ENCODE measurements at regions not wholly inside any gene's neighbourhood (a gene's known extent, or its start where the extent isn't known, plus 50 kb on each side); places are given as distances from the start of the nearest gene placed in this dataset.

GRCh38 chr10:130401860-130402765 lies 265.9 kb downstream of the GLRX3 start:
- no peak for DNase-seq
- Histone ChIP-seq H3K27me3 (no peaks in the 10 kb centered on the region), H3K4me1 (peaks cover 0 to 3% (median 0%) of the 10 kb centered on the region in 4 donors), H3K4me3 (no peak overlapping the region), H3K9me3 (no peaks in the 10 kb centered on the region), H3K27ac (no peak overlapping the region), H3K36me3 (no peaks in the 10 kb centered on the region)
- 82 to 87% methylated on average over 16 of the region's 16 CpGs for WGBS, 2 donors
- no peak for ATAC-seq (ENCODE audit: low FRiP score in 2 of 2)
- TF ChIP-seq EP300 (IDR thresholded peaks at IDR 0.05) (no peak), POLR2AphosphoS5 (IDR thresholded peaks at IDR 0.05) (no peak)
- TF ChIP-seq, protein P1, sequence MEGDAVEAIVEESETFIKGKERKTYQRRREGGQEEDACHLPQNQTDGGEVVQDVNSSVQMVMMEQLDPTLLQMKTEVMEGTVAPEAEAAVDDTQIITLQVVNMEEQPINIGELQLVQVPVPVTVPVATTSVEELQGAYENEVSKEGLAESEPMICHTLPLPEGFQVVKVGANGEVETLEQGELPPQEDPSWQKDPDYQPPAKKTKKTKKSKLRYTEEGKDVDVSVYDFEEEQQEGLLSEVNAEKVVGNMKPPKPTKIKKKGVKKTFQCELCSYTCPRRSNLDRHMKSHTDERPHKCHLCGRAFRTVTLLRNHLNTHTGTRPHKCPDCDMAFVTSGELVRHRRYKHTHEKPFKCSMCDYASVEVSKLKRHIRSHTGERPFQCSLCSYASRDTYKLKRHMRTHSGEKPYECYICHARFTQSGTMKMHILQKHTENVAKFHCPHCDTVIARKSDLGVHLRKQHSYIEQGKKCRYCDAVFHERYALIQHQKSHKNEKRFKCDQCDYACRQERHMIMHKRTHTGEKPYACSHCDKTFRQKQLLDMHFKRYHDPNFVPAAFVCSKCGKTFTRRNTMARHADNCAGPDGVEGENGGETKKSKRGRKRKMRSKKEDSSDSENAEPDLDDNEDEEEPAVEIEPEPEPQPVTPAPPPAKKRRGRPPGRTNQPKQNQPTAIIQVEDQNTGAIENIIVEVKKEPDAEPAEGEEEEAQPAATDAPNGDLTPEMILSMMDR (IDR thresholded peaks at IDR 0.05), result no peak

GRCh38 chr10:130403153-130404075 lies 267.2 kb downstream of the GLRX3 start:
- no peaks in the 10 kb centered on the region for H3K36me3 ChIP-seq
- H3K27me3 ChIP-seq, result no peaks in the 10 kb centered on the region
- H3K4me1 ChIP-seq, result peaks cover 0 to 3% (median 0%) of the 10 kb centered on the region in 4 donors
- no peak overlapping the region for H3K4me3 ChIP-seq
- peak in 1 of 2 donors; percentile 60 for ATAC-seq (ENCODE audit: low FRiP score in 2 of 2)
- TF ChIP-seq POLR2A (IDR thresholded peaks at IDR 0.05) (no peak), POLR2AphosphoS5 (IDR thresholded peaks at IDR 0.05) (no peak), EP300 (IDR thresholded peaks at IDR 0.05) (no peak)
- TF ChIP-seq, protein P1 (IDR thresholded peaks at IDR 0.05), result no peak
- no peak for DNase-seq
- WGBS, 2 donors, result 55 to 63% methylated on average over 6 of the region's 6 CpGs
- H3K9me3 ChIP-seq, result no peaks in the 10 kb centered on the region
- no peak overlapping the region for H3K27ac ChIP-seq

GRCh38 chr10:130404476-130405055 lies 268.4 kb downstream of the GLRX3 start:
- no peak overlapping the region for H3K27ac ChIP-seq
- WGBS, 2 donors, result 50 to 54% methylated on average over 5 of the region's 5 CpGs
- H3K9me3 ChIP-seq, result no peaks in the 10 kb centered on the region
- TF ChIP-seq, protein P1 (IDR thresholded peaks at IDR 0.05), result no peak
- no peak for TF ChIP-seq POLR2AphosphoS5 (IDR thresholded peaks at IDR 0.05)
- no peak for TF ChIP-seq POLR2A (IDR thresholded peaks at IDR 0.05)
- TF ChIP-seq EP300 (IDR thresholded peaks at IDR 0.05), result no peak
- DNase-seq (no peak), ATAC-seq (ENCODE audit: low FRiP score in 2 of 2) (no peak)
- H3K4me1 ChIP-seq, result peaks cover 0 to 3% (median 0%) of the 10 kb centered on the region in 4 donors
- H3K4me3 ChIP-seq, result no peak overlapping the region
- H3K27me3 ChIP-seq, result no peaks in the 10 kb centered on the region
- no peaks in the 10 kb centered on the region for H3K36me3 ChIP-seq

- no peaks in the 10 kb centered on the region for H3K27me3 ChIP-seq
- no peaks in the 10 kb centered on the region for H3K36me3 ChIP-seq
- ATAC-seq (ENCODE audit: low FRiP score in 2 of 2) (peak in 1 of 2 donors; percentile 15), DNase-seq (no peak)
- H3K4me3 ChIP-seq, result no peak overlapping the region
- no peaks in the 10 kb centered on the region for H3K9me3 ChIP-seq
- 90 to 92% methylated on average over 3 to 4 of the region's 4 CpGs for WGBS, 2 donors
- H3K4me1 ChIP-seq, result peaks cover 0 to 7% (median 0%) of the 10 kb centered on the region in 4 donors
- no peak overlapping the region for H3K27ac ChIP-seq
- TF ChIP-seq POLR2AphosphoS5 (IDR thresholded peaks at IDR 0.05), result no peak
- no peak for TF ChIP-seq POLR2A (IDR thresholded peaks at IDR 0.05)
These were observed 270.9 kb downstream of the GLRX3 start for GRCh38 chr10:130407052-130407451.

DNA sequence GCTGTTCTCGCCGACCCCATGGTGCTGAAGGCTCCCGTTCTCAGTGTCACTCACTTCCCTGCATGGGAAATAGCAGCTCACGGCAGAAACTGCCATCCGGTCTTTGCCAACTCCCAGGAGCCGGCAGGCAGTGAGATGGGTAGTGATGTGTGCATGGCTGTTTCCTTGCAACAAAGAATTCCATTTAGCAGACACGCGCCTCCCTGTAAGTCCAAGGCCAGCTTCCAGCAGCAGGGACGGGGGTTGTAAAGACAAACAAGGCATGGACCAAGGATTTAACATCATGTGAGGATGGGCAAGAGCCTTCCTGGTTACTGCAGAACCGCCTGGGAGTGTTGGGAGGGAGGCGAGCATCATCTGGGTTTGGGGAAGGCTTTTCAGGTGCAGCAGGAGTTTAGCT lies 273.1 kb downstream of the GLRX3 start:
- 76 to 88% methylated on average over 11 of the region's 11 CpGs for WGBS, 2 donors

More for the DNA sequence above, 273.1 kb downstream of the GLRX3 start:
- Histone ChIP-seq H3K9me3 (no peaks in the 10 kb centered on the region), H3K27me3 (no peaks in the 10 kb centered on the region), H3K36me3 (no peaks in the 10 kb centered on the region), H3K4me3 (no peak overlapping the region), H3K4me1 (peaks cover 0 to 4% (median 0%) of the 10 kb centered on the region in 4 donors), H3K27ac (no peak overlapping the region)
- TF ChIP-seq POLR2AphosphoS5 (IDR thresholded peaks at IDR 0.05) (no peak), POLR2A (IDR thresholded peaks at IDR 0.05) (no peak), EP300 (IDR thresholded peaks at IDR 0.05) (no peak)
- TF ChIP-seq, protein P1 (IDR thresholded peaks at IDR 0.05), result no peak
- no peak for ATAC-seq (ENCODE audit: low FRiP score in 2 of 2)
- DNase-seq, result no peak
